ENCODE measurements at regions not wholly inside any gene's neighbourhood (a gene's known extent, or its start where the extent isn't known, plus 50 kb on each side); places are given as distances from the start of the nearest gene placed in this dataset.

GRCh38 chr7:34317039-34317438, 341.0 kb upstream of the NPSR1 start:
- TF ChIP-seq, protein P1, sequence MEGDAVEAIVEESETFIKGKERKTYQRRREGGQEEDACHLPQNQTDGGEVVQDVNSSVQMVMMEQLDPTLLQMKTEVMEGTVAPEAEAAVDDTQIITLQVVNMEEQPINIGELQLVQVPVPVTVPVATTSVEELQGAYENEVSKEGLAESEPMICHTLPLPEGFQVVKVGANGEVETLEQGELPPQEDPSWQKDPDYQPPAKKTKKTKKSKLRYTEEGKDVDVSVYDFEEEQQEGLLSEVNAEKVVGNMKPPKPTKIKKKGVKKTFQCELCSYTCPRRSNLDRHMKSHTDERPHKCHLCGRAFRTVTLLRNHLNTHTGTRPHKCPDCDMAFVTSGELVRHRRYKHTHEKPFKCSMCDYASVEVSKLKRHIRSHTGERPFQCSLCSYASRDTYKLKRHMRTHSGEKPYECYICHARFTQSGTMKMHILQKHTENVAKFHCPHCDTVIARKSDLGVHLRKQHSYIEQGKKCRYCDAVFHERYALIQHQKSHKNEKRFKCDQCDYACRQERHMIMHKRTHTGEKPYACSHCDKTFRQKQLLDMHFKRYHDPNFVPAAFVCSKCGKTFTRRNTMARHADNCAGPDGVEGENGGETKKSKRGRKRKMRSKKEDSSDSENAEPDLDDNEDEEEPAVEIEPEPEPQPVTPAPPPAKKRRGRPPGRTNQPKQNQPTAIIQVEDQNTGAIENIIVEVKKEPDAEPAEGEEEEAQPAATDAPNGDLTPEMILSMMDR (IDR thresholded peaks at IDR 0.05) = no peak

DNA sequence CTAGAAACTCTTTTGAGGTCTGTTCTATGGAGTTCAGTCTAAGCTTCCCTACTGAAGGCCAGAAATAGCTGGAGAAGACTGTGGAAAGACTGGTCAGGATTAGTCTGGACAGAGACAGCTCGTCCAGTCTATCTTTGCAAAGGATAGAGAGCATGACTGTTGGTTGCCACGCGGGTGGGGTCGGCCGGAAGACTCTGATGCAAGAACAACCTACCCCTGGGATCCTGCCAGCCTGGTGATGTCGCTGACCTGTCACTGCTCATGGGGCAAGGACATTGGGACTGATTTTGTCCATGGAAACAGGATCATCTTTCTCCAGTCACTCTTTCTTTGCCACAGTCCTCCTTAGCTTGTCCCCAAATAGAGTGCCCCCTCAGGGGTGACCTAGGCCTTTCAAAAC, 337.6 kb upstream of the NPSR1 start:
- TF ChIP-seq, protein P1 (IDR thresholded peaks at IDR 0.05) = no peak

DNA sequence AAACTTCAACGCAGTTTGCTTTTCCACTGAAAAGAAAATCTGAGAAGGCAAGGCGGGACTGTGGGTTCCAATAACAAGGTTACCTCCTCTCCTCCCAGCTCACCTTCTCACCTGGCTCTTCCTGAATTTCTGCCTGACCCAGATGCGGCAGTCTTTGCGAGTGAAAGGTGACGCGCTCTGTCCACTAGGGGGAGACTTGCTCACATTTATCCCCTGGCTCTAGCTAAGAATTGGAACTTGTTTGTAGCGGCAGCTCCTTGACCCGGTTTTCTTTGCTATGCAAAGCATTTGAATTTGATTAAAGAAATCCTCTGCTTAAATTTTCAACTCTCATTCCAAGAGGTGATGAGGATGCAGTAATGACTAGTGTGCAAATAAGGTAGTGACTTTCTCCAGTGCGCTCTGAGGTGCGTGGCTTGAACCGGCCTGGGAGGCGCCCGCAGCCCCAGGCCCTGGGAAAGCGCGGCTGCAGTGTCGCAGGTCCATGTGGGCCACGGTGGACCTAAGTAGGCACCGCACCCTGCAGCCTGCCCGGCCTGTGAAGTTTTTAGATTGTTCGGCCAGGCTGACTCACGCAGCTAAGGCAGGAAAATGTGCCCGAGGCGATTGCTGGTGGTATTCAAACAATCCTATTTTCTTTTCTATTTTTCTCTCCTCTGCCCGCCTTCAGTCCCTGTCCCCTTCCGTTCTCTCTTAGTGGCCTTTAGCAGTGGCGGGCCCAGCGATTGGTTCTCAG, 336.9 kb upstream of the NPSR1 start:
- TF ChIP-seq, protein P1 (IDR thresholded peaks at IDR 0.05) = peak; percentile 90

- TF ChIP-seq, protein P1 (IDR thresholded peaks at IDR 0.05) = no peak
These were observed 335.2 kb upstream of the NPSR1 start for GRCh38 chr7:34322841-34323240.

- TF ChIP-seq, protein P1 (IDR thresholded peaks at IDR 0.05) = no peak
These were observed 330.3 kb upstream of the NPSR1 start for GRCh38 chr7:34327681-34328080.

- TF ChIP-seq, protein P1 (IDR thresholded peaks at IDR 0.05) = no peak
These were observed 327.7 kb upstream of the NPSR1 start for GRCh38 chr7:34330308-34330707.

DNA sequence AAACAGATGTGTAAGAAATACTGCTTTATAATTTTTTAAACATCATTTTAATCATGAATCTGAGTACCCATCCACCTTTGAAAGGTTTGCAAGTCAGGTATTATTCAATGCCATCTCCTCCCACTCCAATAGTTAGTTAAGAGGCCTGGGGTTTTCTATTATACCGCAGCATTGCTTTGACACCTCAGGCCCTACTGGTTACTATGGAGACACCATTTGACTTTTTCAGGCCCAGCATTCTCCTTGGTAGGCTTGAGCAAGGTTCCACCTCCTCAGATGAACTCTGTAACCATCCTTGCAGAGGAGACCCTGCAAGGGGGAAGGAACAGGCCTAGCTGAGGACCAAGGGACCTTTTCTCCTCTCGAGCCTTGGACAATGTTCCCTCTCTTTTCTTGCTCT, 326.9 kb upstream of the NPSR1 start:
- TF ChIP-seq, protein P1 (IDR thresholded peaks at IDR 0.05) = no peak

GRCh38 chr7:34332006-34332405, 326.0 kb upstream of the NPSR1 start:
- TF ChIP-seq, protein P1 (IDR thresholded peaks at IDR 0.05) = no peak
